ENCODE measurements at regions not wholly inside any gene's neighbourhood (a gene's known extent, or its start where the extent isn't known, plus 50 kb on each side); places are given as distances from the start of the nearest gene placed in this dataset.
A peak's percentile ranks its signal among the peaks of the same experiment; 100 is the strongest.

GRCh38 chr12:69055706-69056105 lies 122.7 kb upstream of the CPM start:
- H3K27me3 ChIP-seq (ENCODE audit: control insufficient read depth in 3 of 3, insufficient read depth in 3 of 3, low read length in 2 of 3), result no peaks in the 10 kb centered on the region
- no peaks in the 10 kb centered on the region for H3K36me3 ChIP-seq (ENCODE audit: control insufficient read depth in 4 of 4, insufficient read depth in 4 of 4, low read length in 4 of 4)
- peaks cover 0 to 15% (median 0%) of the 10 kb centered on the region in 5 donors for H3K4me1 ChIP-seq (ENCODE audit: control insufficient read depth in 5 of 5, insufficient read depth in 5 of 5, low read length in 5 of 5)
- WGBS, 2 donors, result 31 to 57% methylated on average over 4 of the region's 4 CpGs
- no peak overlapping the region for H3K27ac ChIP-seq (ENCODE audit: low read depth in 1 of 2, low read length in 1 of 2)
- ATAC-seq (ENCODE audit: insufficient read depth, low FRiP score) (no peak), DNase-seq (no peak)
- no peak for TF ChIP-seq CTCF (IDR thresholded peaks at IDR 0.05; ENCODE audit: control extremely low read depth, extremely low read depth)
- no peaks in the 10 kb centered on the region for H3K9me3 ChIP-seq (ENCODE audit: control insufficient read depth in 4 of 4, insufficient read depth in 3 of 4, low read length in 3 of 4)
- H3K9ac ChIP-seq (ENCODE audit: insufficient read depth in 1 of 2, low read length in 2 of 2), result no peak overlapping the region
- H3K4me3 ChIP-seq, result no peak overlapping the region

GRCh38 chr12:69056743-69057515 lies 124.0 kb upstream of the CPM start:
- peaks cover 0 to 15% (median 0%) of the 10 kb centered on the region in 5 donors for H3K4me1 ChIP-seq (ENCODE audit: control insufficient read depth in 5 of 5, insufficient read depth in 5 of 5, low read length in 5 of 5)
- 24 to 32% methylated on average over 2 of the region's 2 CpGs for WGBS, 2 donors
- H3K27ac ChIP-seq (ENCODE audit: low read depth in 1 of 2, low read length in 1 of 2), result no peak overlapping the region

GRCh38 chr12:69057742-69058141 lies 124.8 kb upstream of the CPM start:
- Histone ChIP-seq H3K36me3 (ENCODE audit: control insufficient read depth in 4 of 4, insufficient read depth in 4 of 4, low read length in 4 of 4) (no peaks in the 10 kb centered on the region), H3K27me3 (ENCODE audit: control insufficient read depth in 3 of 3, insufficient read depth in 3 of 3, low read length in 2 of 3) (no peaks in the 10 kb centered on the region), H3K4me1 (ENCODE audit: control insufficient read depth in 5 of 5, insufficient read depth in 5 of 5, low read length in 5 of 5) (peaks cover 0 to 11% (median 0%) of the 10 kb centered on the region in 5 donors), H3K9me3 (ENCODE audit: control insufficient read depth in 4 of 4, insufficient read depth in 3 of 4, low read length in 3 of 4) (no peaks in the 10 kb centered on the region), H3K4me3 (no peak overlapping the region), H3K27ac (ENCODE audit: low read depth in 1 of 2, low read length in 1 of 2) (no peak overlapping the region), H3K9ac (ENCODE audit: insufficient read depth in 1 of 2, low read length in 2 of 2) (no peak overlapping the region)
- no peak for ATAC-seq (ENCODE audit: insufficient read depth, low FRiP score)
- 76 to 86% methylated on average over 3 of the region's 3 CpGs for WGBS, 2 donors
- no peak for TF ChIP-seq CTCF (IDR thresholded peaks at IDR 0.05; ENCODE audit: control extremely low read depth, extremely low read depth)
- peak in 1 of 3 donors; percentile 34 for DNase-seq

More at GRCh38 chr12:69056743-69057515, 124.0 kb upstream of the CPM start:
- Histone ChIP-seq H3K4me3 (no peak overlapping the region), H3K27me3 (ENCODE audit: control insufficient read depth in 3 of 3, insufficient read depth in 3 of 3, low read length in 2 of 3) (no peaks in the 10 kb centered on the region), H3K36me3 (ENCODE audit: control insufficient read depth in 4 of 4, insufficient read depth in 4 of 4, low read length in 4 of 4) (no peaks in the 10 kb centered on the region), H3K9ac (ENCODE audit: insufficient read depth in 1 of 2, low read length in 2 of 2) (no peak overlapping the region), H3K9me3 (ENCODE audit: control insufficient read depth in 4 of 4, insufficient read depth in 3 of 4, low read length in 3 of 4) (no peaks in the 10 kb centered on the region)
- no peak for TF ChIP-seq CTCF (IDR thresholded peaks at IDR 0.05; ENCODE audit: control extremely low read depth, extremely low read depth)
- ATAC-seq (ENCODE audit: insufficient read depth, low FRiP score) (no peak), DNase-seq (peak in 2 of 3 donors; percentile 13 to 38)
